ENCODE measurements at regions not wholly inside any gene's neighbourhood (a gene's known extent, or its start where the extent isn't known, plus 50 kb on each side); places are given as distances from the start of the nearest gene placed in this dataset.

- Mint-ChIP-seq H3K27ac (ENCODE audit: unreplicated experiment) (no peak overlapping the region), H3K4me3 (ENCODE audit: unreplicated experiment) (no peak overlapping the region)
- no peak for FAIRE-seq
These were observed 808.9 kb downstream of the DIAPH3 start for GRCh38 chr13:59354665-59355369.

GRCh38 chr13:59356607-59357006, 807.1 kb downstream of the DIAPH3 start:
- H3K27me3 Mint-ChIP-seq (ENCODE audit: low read depth, unreplicated experiment) = no peaks in the 10 kb centered on the region
- no peaks in the 10 kb centered on the region for H3K79me2 ChIP-seq (ENCODE audit: insufficient read depth, low read length)
- no peaks in the 10 kb centered on the region for H3K9me3 ChIP-seq (ENCODE audit: insufficient read depth, low read depth, low read length)
- no peak overlapping the region for H3K4me3 Mint-ChIP-seq (ENCODE audit: unreplicated experiment)
- FAIRE-seq (no peak), DNase-seq (ENCODE audit: low read depth) (peak; percentile 52)
- no peak overlapping the region for H3K27ac Mint-ChIP-seq (ENCODE audit: unreplicated experiment)
- H3K4me1 ChIP-seq (ENCODE audit: insufficient read depth, low read length) = no peaks in the 10 kb centered on the region
- H2AFZ ChIP-seq (ENCODE audit: low read depth, low read length) = no peak overlapping the region
- H3K27me3 ChIP-seq (ENCODE audit: insufficient read depth, low read length) = no peaks in the 10 kb centered on the region
- no peaks in the 10 kb centered on the region for H4K20me1 ChIP-seq (ENCODE audit: insufficient read depth, low read length)
- no peak overlapping the region for H3K4me3 ChIP-seq (ENCODE audit: insufficient read depth, low read depth, low read length)
- TF ChIP-seq EZH2 (IDR thresholded peaks at IDR 0.05; ENCODE audit: insufficient read depth, low read length) (no peak), CTCF (IDR thresholded peaks at IDR 0.05; ENCODE audit: insufficient read depth, low read depth, low read length) (no peak)
- H3K36me3 ChIP-seq (ENCODE audit: insufficient read depth, low read length) = no peaks in the 10 kb centered on the region
- H3K9ac ChIP-seq (ENCODE audit: low read length) = no peak overlapping the region
- H3K36me3 Mint-ChIP-seq (ENCODE audit: low read depth, unreplicated experiment) = no peaks in the 10 kb centered on the region
- H3K4me1 Mint-ChIP-seq (ENCODE audit: low read depth, unreplicated experiment) = no peaks in the 10 kb centered on the region
- H3K9me3 Mint-ChIP-seq (ENCODE audit: unreplicated experiment) = no peaks in the 10 kb centered on the region
- H3K4me2 ChIP-seq (ENCODE audit: low read length) = peak overlapping the region; percentile 7
- H3K27ac ChIP-seq (ENCODE audit: low read depth, low read length) = no peak overlapping the region

More at GRCh38 chr13:59354665-59355369, 808.9 kb downstream of the DIAPH3 start:
- Histone ChIP-seq H3K4me1 (ENCODE audit: insufficient read depth, low read length) (no peaks in the 10 kb centered on the region), H3K27ac (ENCODE audit: low read depth, low read length) (no peak overlapping the region), H3K36me3 (ENCODE audit: insufficient read depth, low read length) (no peaks in the 10 kb centered on the region), H3K9ac (ENCODE audit: low read length) (no peak overlapping the region), H3K27me3 (ENCODE audit: insufficient read depth, low read length) (no peaks in the 10 kb centered on the region), H3K4me3 (ENCODE audit: insufficient read depth, low read depth, low read length) (no peak overlapping the region), H3K4me2 (ENCODE audit: low read length) (no peak overlapping the region), H3K79me2 (ENCODE audit: insufficient read depth, low read length) (no peaks in the 10 kb centered on the region), H2AFZ (ENCODE audit: low read depth, low read length) (no peak overlapping the region), H4K20me1 (ENCODE audit: insufficient read depth, low read length) (no peaks in the 10 kb centered on the region), H3K9me3 (ENCODE audit: insufficient read depth, low read depth, low read length) (no peaks in the 10 kb centered on the region)
- TF ChIP-seq EZH2 (IDR thresholded peaks at IDR 0.05; ENCODE audit: insufficient read depth, low read length) (no peak), CTCF (IDR thresholded peaks at IDR 0.05; ENCODE audit: insufficient read depth, low read depth, low read length) (no peak)
- Mint-ChIP-seq H3K27me3 (ENCODE audit: low read depth, unreplicated experiment) (peaks cover 2% of the 10 kb centered on the region), H3K4me1 (ENCODE audit: low read depth, unreplicated experiment) (no peaks in the 10 kb centered on the region), H3K9me3 (ENCODE audit: unreplicated experiment) (no peaks in the 10 kb centered on the region), H3K36me3 (ENCODE audit: low read depth, unreplicated experiment) (no peaks in the 10 kb centered on the region)
- no peak for DNase-seq (ENCODE audit: low read depth)

GRCh38 chr13:59358014-59358413, 805.7 kb downstream of the DIAPH3 start:
- Mint-ChIP-seq H3K4me3 (ENCODE audit: unreplicated experiment) (no peak overlapping the region), H3K9me3 (ENCODE audit: unreplicated experiment) (no peaks in the 10 kb centered on the region), H3K4me1 (ENCODE audit: low read depth, unreplicated experiment) (no peaks in the 10 kb centered on the region), H3K27me3 (ENCODE audit: low read depth, unreplicated experiment) (no peaks in the 10 kb centered on the region), H3K36me3 (ENCODE audit: low read depth, unreplicated experiment) (no peaks in the 10 kb centered on the region), H3K27ac (ENCODE audit: unreplicated experiment) (no peak overlapping the region)
- H3K27me3 ChIP-seq (ENCODE audit: insufficient read depth, low read length) = no peaks in the 10 kb centered on the region
- H3K4me1 ChIP-seq (ENCODE audit: insufficient read depth, low read length) = no peaks in the 10 kb centered on the region
- no peak overlapping the region for H2AFZ ChIP-seq (ENCODE audit: low read depth, low read length)
- TF ChIP-seq EZH2 (IDR thresholded peaks at IDR 0.05; ENCODE audit: insufficient read depth, low read length) (no peak), CTCF (IDR thresholded peaks at IDR 0.05; ENCODE audit: insufficient read depth, low read depth, low read length) (no peak)
- no peak overlapping the region for H3K4me3 ChIP-seq (ENCODE audit: insufficient read depth, low read depth, low read length)
- H3K79me2 ChIP-seq (ENCODE audit: insufficient read depth, low read length) = no peaks in the 10 kb centered on the region
- peak; percentile 18 for DNase-seq (ENCODE audit: low read depth)
- FAIRE-seq = no peak
- no peaks in the 10 kb centered on the region for H3K9me3 ChIP-seq (ENCODE audit: insufficient read depth, low read depth, low read length)
- no peak overlapping the region for H3K9ac ChIP-seq (ENCODE audit: low read length)
- no peak overlapping the region for H3K4me2 ChIP-seq (ENCODE audit: low read length)
- H3K27ac ChIP-seq (ENCODE audit: low read depth, low read length) = no peak overlapping the region
- no peaks in the 10 kb centered on the region for H3K36me3 ChIP-seq (ENCODE audit: insufficient read depth, low read length)
- H4K20me1 ChIP-seq (ENCODE audit: insufficient read depth, low read length) = no peaks in the 10 kb centered on the region
